Sigmoid colon (tissue), 6 donors: ENCODE measurements at regions not wholly inside any gene's neighbourhood (a gene's known extent, or its start where the extent isn't known, plus 50 kb on each side); places are given as distances from the start of the nearest gene placed in this dataset.

Experiments
- DNase-seq: peaks from one replicate; pipeline ENCODE4 v3.0.0-alpha.2; 2019
- H3K27ac ChIP-seq, 4 donors: fragments of 200-600 bp; sonication (generic); one replicate each; pipeline ENCODE4 v1.5.1; 2016 to 2019; ENCODE audit warnings: mild to moderate bottlenecking in 1 of 4
- H3K27me3 ChIP-seq, 3 donors: fragments of 200-600 bp; sonication (generic); one replicate each; pipeline ENCODE4 v1.5.1; 2019; ENCODE audit warnings: mild to moderate bottlenecking in 1 of 3
- H3K36me3 ChIP-seq, 4 donors: fragments of 200-600 bp; sonication (generic); one replicate each; pipeline ENCODE4 v1.5.1; 2016 to 2019
- H3K4me1 ChIP-seq, 4 donors: fragments of 200-600 bp; sonication (generic); one replicate each; pipeline ENCODE4 v1.5.1; 2017 to 2019
- H3K4me3 ChIP-seq, 4 donors: fragments of 200-600 bp; sonication (generic); one replicate each; pipeline ENCODE4 v1.5.1; 2017 to 2019; ENCODE audit warnings: mild to moderate bottlenecking in 2 of 4, moderate library complexity in 1 of 4
- H3K9me3 ChIP-seq, 4 donors: fragments of 200-600 bp in 3 of 4; sonication (generic) in 3 of 4; one replicate each; pipeline versions ENCODE4 v1.5.1 to v1.6.1; 2013 to 2019
- CTCF ChIP-seq, 4 experiments: fragments of 450-650 bp in 3 of 4; fragments of 200-600 bp in 1 of 4; IDR thresholded peaks; one replicate each; pipeline ENCODE4 v1.5.1; 2016 to 2019; ENCODE audit warnings: antibody characterized with exemption in 4 of 4, mild to moderate bottlenecking in 3 of 4, moderate library complexity in 2 of 4
- EP300 ChIP-seq, 4 donors: sonication (generic); formaldehyde crosslinking; IDR thresholded peaks; one replicate each; pipeline ENCODE4 v1.6.1; 2017; ENCODE audit warnings: antibody characterized with exemption in 4 of 4
- POLR2A ChIP-seq, 2 donors: fragments of 450-650 bp; IDR thresholded peaks; one replicate each; pipeline ENCODE4 v1.6.1; 2016; ENCODE audit warnings: antibody characterized with exemption in 2 of 2, mild to moderate bottlenecking in 2 of 2, moderate library complexity in 2 of 2
- POLR2AphosphoS5 ChIP-seq, 4 donors: sonication (generic); formaldehyde crosslinking; IDR thresholded peaks; one replicate each; pipeline ENCODE4 v1.6.1; 2017; ENCODE audit warnings: antibody characterized with exemption in 4 of 4
- WGBS, 2 donors: extraction: QIAGEN DNeasy Blood & Tissue Kit; methylation state at CpG; one replicate each; pipeline ENCODE4 v1.1.7; 2013; 5-methylcytosine and 5-hydroxymethylcytosine counted together
- intact Hi-C: fragments of 100-400 bp; cut with DNase I; formaldehyde crosslinking; loops from one replicate; pipeline ENCODE4 v1.15.1; 2023
- donor health status: healthy with polysubstance abuse.
- donor health status: healthy.

- Histone ChIP-seq H3K27me3 (peaks cover 0 to 5% (median 0%) of the 10 kb centered on the region in 3 donors), H3K27ac (no peak overlapping the region), H3K4me1 (no peaks in the 10 kb centered on the region), H3K36me3 (no peaks in the 10 kb centered on the region), H3K9me3 (peaks cover 0 to 2% (median under 1%) of the 10 kb centered on the region in 4 donors), H3K4me3 (no peak overlapping the region)
- no peak for TF ChIP-seq EP300 (IDR thresholded peaks at IDR 0.05)
- no peak for TF ChIP-seq POLR2A (IDR thresholded peaks at IDR 0.05)
- intact Hi-C loops = no loop called here
- WGBS, 2 donors = 80 to 90% methylated on average over 18 of the region's 18 CpGs
- DNase-seq = no peak
Observed at GRCh38 chr21:43297391-43297981, 128.7 kb downstream of the CRYAA start.

GRCh38 chr21:43295066-43295958, 126.5 kb downstream of the CRYAA start:
- Histone ChIP-seq H3K27me3 (peaks cover 0 to 5% (median 0%) of the 10 kb centered on the region in 3 donors), H3K9me3 (peaks cover 0 to 2% (median under 1%) of the 10 kb centered on the region in 4 donors), H3K27ac (no peak overlapping the region), H3K36me3 (no peaks in the 10 kb centered on the region), H3K4me3 (no peak overlapping the region), H3K4me1 (no peaks in the 10 kb centered on the region)
- no peak for TF ChIP-seq CTCF (IDR thresholded peaks at IDR 0.05)
- no peak for TF ChIP-seq POLR2AphosphoS5 (IDR thresholded peaks at IDR 0.05)
- TF ChIP-seq POLR2A (IDR thresholded peaks at IDR 0.05) = no peak
- no peak for TF ChIP-seq EP300 (IDR thresholded peaks at IDR 0.05)
- intact Hi-C loops = no loop called here
- 75 to 89% methylated on average over 14 of the region's 14 CpGs for WGBS, 2 donors
- no peak for DNase-seq

- Histone ChIP-seq H3K4me1 (no peaks in the 10 kb centered on the region), H3K27me3 (peaks cover 0 to 5% (median 0%) of the 10 kb centered on the region in 3 donors), H3K4me3 (no peak overlapping the region), H3K9me3 (peaks cover 0 to 5% (median 2%) of the 10 kb centered on the region in 4 donors), H3K36me3 (no peaks in the 10 kb centered on the region), H3K27ac (no peak overlapping the region)
- no peak for DNase-seq
- TF ChIP-seq CTCF (IDR thresholded peaks at IDR 0.05) (no peak), POLR2A (IDR thresholded peaks at IDR 0.05) (no peak), EP300 (IDR thresholded peaks at IDR 0.05) (no peak), POLR2AphosphoS5 (IDR thresholded peaks at IDR 0.05) (no peak)
- WGBS, 2 donors = 80 to 84% methylated on average over 14 of the region's 14 CpGs
- intact Hi-C loops = no loop called here
Observed at GRCh38 chr21:43294194-43294902, 125.5 kb downstream of the CRYAA start.

GRCh38 chr21:43292866-43293142, 124.0 kb downstream of the CRYAA start:
- no peak overlapping the region for H3K4me3 ChIP-seq
- peaks cover 0 to 5% (median 0%) of the 10 kb centered on the region in 3 donors for H3K27me3 ChIP-seq
- intact Hi-C loops = no loop called here

More at GRCh38 chr21:43292866-43293142, 124.0 kb downstream of the CRYAA start:
- no peak for TF ChIP-seq POLR2AphosphoS5 (IDR thresholded peaks at IDR 0.05)
- TF ChIP-seq CTCF (IDR thresholded peaks at IDR 0.05) = no peak
- no peak for TF ChIP-seq EP300 (IDR thresholded peaks at IDR 0.05)
- TF ChIP-seq POLR2A (IDR thresholded peaks at IDR 0.05) = no peak
- DNase-seq = no peak
- H3K4me1 ChIP-seq = no peaks in the 10 kb centered on the region
- H3K27ac ChIP-seq = no peak overlapping the region
- WGBS, 2 donors = 64 to 74% methylated on average over 2 of the region's 2 CpGs
- peaks cover 0 to 5% (median 2%) of the 10 kb centered on the region in 4 donors for H3K9me3 ChIP-seq
- H3K36me3 ChIP-seq = no peaks in the 10 kb centered on the region
